ENCODE measurements at regions not wholly inside any gene's neighbourhood (a gene's known extent, or its start where the extent isn't known, plus 50 kb on each side); places are given as distances from the start of the nearest gene placed in this dataset.

DNA sequence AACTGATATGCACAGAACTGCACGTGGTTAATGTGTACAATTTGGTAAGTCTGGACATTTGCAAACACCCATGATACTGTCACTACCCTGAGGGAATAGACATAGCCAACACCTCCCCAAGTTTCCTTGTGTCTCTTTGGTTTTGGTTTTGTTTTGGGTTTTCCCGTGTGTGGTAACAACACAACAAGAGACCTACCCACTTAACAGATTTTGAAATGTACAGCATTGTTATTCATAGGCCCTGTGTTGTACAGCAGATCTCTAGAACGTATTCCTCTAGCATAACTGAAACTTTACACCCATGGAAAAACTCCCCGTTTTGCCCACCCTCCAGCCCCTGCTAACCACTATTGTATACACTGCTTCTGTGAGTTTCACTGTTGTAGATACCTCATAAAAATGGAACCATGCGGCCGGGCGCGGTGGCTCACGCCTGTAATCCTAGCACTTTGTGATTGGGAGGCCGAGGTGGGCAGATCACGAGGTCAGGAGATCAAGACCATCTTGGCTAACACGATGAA, 76.3 kb upstream of the TBC1D3K start:
- TF ChIP-seq LEF1 (IDR thresholded peaks at IDR 0.05; ENCODE audit: borderline replicate concordance) = no peak
- no peak for TF ChIP-seq ZNF384 (IDR thresholded peaks at IDR 0.05)
- no peak for TF ChIP-seq ELF4 (IDR thresholded peaks at IDR 0.05)
- TF ChIP-seq PKNOX1 (IDR thresholded peaks at IDR 0.05) = no peak
- no peak for TF ChIP-seq NFRKB (IDR thresholded peaks at IDR 0.05)
- TF ChIP-seq SP1 (IDR thresholded peaks at IDR 0.05) = no peak
